Mucosa of descending colon (tissue), 3 donors: ENCODE measurements at regions not wholly inside any gene's neighbourhood (a gene's known extent, or its start where the extent isn't known, plus 50 kb on each side); places are given as distances from the start of the nearest gene placed in this dataset.

Experiments used
- ATAC-seq: fragments of 200-7000 bp; cut with Tn5 transposase; one replicate; pipeline ENCODE4 v1.9.1; 2020; ENCODE audit warnings: mild to moderate bottlenecking, moderate library complexity
- DNase-seq, 3 donors: peaks; one replicate each; pipeline ENCODE4 v3.0.0-alpha.2; 2020
- H3K36me3 ChIP-seq: fragments of 200-600 bp; one replicate; pipeline ENCODE4 v1.8.0; 2021; ENCODE audit warnings: low read depth, mild to moderate bottlenecking
- H3K4me1 ChIP-seq: fragments of 200-600 bp; one replicate; pipeline ENCODE4 v1.8.0; 2021; ENCODE audit warnings: low read depth, mild to moderate bottlenecking
- H3K4me3 ChIP-seq: fragments of 200-600 bp; one replicate; pipeline ENCODE4 v1.8.0; 2021; ENCODE audit warnings: mild to moderate bottlenecking
- H3K9me3 ChIP-seq: fragments of 200-600 bp; one replicate; pipeline ENCODE4 v1.8.0; 2021; ENCODE audit warnings: mild to moderate bottlenecking
- intact Hi-C, 2 donors: fragments of 100-400 bp; cut with DNase I in 1 of 2; cut with micrococcal nuclease in 1 of 2; formaldehyde crosslinking; loops; one replicate each; pipeline versions ENCODE4 v1.11.0 to v1.11.1; 2022; cut with DNase I, micrococcal nuclease
- TF ChIP-seq, protein P1 (sequence below): fragments of 200-600 bp; IDR thresholded peaks from one replicate; pipeline ENCODE4 v1.8.0; 2022; ENCODE audit warnings: antibody characterized with exemption, mild to moderate bottlenecking
- donor health status: DM: no; HTN: no; CAD: no; lungs with moderate emphysema.
- donor health status: DM: no; HTN: no; CAD: no.
- donor health status: DM: no; HTN: yes; CAD: no.

DNA sequence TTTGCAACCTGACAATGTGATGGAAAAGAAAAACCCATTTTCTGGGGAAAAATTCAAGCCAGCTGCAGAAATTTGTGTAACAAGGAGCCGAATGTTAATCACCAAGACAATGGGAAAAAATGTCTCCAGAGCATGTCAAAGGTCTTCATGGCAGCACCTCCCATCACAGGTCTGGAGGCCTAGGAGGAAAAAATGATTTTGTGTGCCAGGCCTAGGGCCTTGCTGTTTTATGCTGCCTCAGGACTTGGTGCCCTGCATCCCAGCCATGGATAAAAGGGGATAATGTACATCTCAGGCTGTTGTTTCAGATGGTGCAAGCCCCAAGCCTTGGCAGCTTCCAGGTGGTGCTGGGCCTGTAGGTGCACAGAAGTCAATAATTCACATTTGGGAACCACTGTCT lies 747.7 kb downstream of the C6orf118 start:
- DNase-seq = no peak
- H3K4me1 ChIP-seq = no peaks in the 10 kb centered on the region
- no peak overlapping the region for H3K4me3 ChIP-seq
- peaks cover 54% of the 10 kb centered on the region for H3K9me3 ChIP-seq
- intact Hi-C loops = no loop called here
- TF ChIP-seq, protein P1, sequence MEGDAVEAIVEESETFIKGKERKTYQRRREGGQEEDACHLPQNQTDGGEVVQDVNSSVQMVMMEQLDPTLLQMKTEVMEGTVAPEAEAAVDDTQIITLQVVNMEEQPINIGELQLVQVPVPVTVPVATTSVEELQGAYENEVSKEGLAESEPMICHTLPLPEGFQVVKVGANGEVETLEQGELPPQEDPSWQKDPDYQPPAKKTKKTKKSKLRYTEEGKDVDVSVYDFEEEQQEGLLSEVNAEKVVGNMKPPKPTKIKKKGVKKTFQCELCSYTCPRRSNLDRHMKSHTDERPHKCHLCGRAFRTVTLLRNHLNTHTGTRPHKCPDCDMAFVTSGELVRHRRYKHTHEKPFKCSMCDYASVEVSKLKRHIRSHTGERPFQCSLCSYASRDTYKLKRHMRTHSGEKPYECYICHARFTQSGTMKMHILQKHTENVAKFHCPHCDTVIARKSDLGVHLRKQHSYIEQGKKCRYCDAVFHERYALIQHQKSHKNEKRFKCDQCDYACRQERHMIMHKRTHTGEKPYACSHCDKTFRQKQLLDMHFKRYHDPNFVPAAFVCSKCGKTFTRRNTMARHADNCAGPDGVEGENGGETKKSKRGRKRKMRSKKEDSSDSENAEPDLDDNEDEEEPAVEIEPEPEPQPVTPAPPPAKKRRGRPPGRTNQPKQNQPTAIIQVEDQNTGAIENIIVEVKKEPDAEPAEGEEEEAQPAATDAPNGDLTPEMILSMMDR = no peak
- no peak for ATAC-seq
- H3K36me3 ChIP-seq = no peaks in the 10 kb centered on the region

DNA sequence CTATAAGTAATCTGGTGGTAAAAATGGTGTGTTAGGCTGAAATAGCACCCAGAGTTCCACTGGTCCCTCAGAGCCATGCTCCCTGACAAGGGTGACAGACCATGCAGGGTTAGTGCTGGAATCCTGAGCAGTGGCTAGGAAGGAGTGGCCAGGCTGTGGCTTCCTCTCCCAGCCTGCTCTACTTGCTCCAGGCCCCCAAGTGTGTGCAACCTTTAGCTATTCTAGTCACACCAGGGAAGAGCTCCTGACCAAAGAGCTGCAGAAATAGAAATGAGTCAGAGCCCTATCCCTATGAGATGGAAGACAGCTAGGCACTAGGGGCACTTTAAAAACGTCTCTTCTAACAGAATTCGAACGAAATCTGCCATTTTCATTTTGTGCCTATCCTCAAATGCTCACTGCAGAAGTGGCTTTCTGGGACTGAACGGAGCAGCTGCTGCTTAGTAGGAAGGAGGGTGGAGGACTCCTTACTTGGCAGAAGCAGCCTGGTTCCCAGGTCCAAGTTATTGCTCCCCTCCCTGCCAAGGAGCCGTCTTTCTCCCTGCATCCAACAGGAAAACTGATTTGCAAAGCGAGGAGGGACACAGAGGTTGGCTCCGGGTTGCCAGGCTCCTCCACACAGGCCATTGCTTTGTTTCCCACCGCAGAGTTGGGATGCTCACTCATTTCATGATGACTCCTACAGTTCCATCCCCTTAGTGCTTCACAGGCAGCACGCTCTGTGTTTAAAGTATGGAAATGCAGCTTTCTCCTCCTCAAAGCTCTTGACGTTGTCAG lies 754.5 kb downstream of the C6orf118 start:
- intact Hi-C loops = no loop called here
- no peaks in the 10 kb centered on the region for H3K36me3 ChIP-seq
- TF ChIP-seq, protein P1 = no peak
- H3K4me3 ChIP-seq = no peak overlapping the region
- DNase-seq (no peak), ATAC-seq (no peak)
- H3K9me3 ChIP-seq = peaks cover 46% of the 10 kb centered on the region
- H3K4me1 ChIP-seq = no peaks in the 10 kb centered on the region

- Histone ChIP-seq H3K4me3 (no peak overlapping the region), H3K36me3 (no peaks in the 10 kb centered on the region), H3K9me3 (peaks cover 53% of the 10 kb centered on the region), H3K4me1 (no peaks in the 10 kb centered on the region)
- intact Hi-C loops = no loop called here
- TF ChIP-seq, protein P1 = no peak
- DNase-seq (no peak), ATAC-seq (no peak)
These were observed 755.2 kb downstream of the C6orf118 start for GRCh38 chr6:164554226-164554625.

DNA sequence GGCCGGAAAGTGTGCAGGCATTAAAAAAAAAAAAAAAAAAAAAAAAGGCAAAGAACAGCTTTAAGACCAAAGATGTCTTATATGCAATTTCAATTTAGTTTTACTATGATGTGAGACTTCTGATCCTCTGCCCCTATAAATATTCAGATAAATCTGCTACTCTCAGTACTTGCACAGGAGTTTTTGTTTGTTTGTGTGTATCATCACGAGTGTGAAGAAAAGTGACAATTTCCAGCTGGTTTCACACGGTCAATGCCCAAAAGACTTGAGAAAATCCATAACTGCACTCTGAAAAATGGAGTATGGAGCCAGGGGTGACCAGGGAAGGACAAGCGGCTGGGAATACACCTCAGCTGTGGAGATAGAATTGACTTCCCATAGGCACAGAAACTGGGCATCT lies 757.7 kb downstream of the C6orf118 start:
- TF ChIP-seq, protein P1 = no peak
- intact Hi-C loops = no loop called here
- ATAC-seq = no peak

DNA sequence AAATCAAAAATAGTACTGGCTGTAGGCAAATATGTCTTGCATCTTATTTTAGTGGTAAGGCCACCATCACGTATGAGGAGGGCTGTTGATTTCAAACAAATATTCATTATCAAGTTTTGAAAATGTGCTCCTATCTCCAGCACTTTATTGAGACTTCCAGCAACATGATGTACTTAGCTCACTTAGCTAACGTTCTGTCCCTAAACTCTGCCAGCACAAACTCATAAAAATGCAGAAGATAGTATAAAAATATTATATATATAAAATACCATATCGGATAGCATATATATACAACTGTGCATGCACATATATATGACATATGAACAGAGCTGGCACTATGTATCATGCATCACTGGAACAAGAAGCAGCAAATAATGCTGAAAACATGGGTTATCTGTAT lies 762.3 kb downstream of the C6orf118 start:
- H3K9me3 ChIP-seq = peaks cover 57% of the 10 kb centered on the region
- intact Hi-C loops = no loop called here
- TF ChIP-seq, protein P1 = no peak
- H3K4me3 ChIP-seq = no peak overlapping the region
- no peaks in the 10 kb centered on the region for H3K4me1 ChIP-seq
- no peaks in the 10 kb centered on the region for H3K36me3 ChIP-seq
- ATAC-seq (no peak), DNase-seq (no peak)

More for the DNA sequence above, 757.7 kb downstream of the C6orf118 start:
- peaks cover 53% of the 10 kb centered on the region for H3K9me3 ChIP-seq
- H3K4me3 ChIP-seq = no peak overlapping the region
- H3K36me3 ChIP-seq = no peaks in the 10 kb centered on the region
- no peak for DNase-seq
- no peaks in the 10 kb centered on the region for H3K4me1 ChIP-seq
